HG03135 (cell line): ENCODE measurements at regions not wholly inside any gene's neighbourhood (a gene's known extent, or its start where the extent isn't known, plus 50 kb on each side); places are given as distances from the start of the nearest gene placed in this dataset.

Experiments used
- ATAC-seq: cut with Tn5 transposase; IDR thresholded peaks from one replicate; pipeline ENCODE4 v1.9.1; 2021; ENCODE audit warnings: mild to moderate bottlenecking, moderate library complexity; ENCODE audit not compliant: unreplicated experiment

- no peak for ATAC-seq
These were observed 85.3 kb upstream of the TP53I11 start for GRCh38 chr11:45036010-45036409.

- ATAC-seq = no peak
These were observed 86.0 kb upstream of the TP53I11 start for GRCh38 chr11:45036733-45037132.

DNA sequence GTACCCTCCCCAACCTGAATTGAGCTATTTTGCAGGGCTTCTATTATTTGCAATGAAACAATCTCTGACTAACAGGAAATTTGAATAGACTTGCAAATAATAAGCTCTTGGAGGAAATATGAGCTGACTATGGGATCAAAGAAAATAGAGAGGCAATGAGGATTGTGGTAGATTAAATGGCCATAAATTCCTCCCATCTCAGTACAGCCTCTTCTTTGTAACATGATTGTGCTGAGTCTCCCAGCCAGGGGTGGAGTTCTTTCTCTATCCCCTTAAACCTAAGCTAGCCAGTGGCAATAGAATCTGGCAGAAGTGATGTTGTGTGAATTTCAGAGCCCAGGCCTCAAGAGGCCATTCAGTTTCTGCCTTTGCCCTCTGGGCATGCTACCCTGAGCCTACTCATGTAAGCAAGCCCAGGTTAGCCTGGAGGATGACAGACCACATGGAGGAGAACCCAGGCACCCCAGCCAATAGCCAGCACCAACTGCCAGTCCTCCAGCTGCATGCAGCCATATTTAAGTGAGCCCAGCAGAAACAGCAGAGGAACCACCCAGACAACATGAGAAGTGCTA lies 86.8 kb upstream of the TP53I11 start:
- ATAC-seq = no peak

DNA sequence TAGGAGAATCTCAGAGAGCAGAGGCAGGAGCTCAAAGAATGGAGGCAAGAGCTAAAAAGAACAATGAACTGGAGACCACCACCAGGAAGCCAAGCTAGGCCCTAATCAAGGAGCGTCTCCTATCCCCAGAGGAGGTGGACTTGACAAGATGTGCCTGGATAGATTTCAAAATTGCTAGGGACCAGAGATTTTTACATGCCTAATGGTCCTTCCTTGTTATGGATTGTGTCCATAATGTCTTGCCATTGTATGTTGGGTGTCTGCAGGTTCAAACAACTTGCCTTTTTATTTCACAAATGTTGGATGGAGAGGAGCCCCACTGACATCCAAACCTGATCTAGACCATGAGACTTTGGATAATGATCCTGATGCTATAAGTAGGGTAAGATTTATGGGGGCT lies 88.2 kb upstream of the TP53I11 start:
- no peak for ATAC-seq

DNA sequence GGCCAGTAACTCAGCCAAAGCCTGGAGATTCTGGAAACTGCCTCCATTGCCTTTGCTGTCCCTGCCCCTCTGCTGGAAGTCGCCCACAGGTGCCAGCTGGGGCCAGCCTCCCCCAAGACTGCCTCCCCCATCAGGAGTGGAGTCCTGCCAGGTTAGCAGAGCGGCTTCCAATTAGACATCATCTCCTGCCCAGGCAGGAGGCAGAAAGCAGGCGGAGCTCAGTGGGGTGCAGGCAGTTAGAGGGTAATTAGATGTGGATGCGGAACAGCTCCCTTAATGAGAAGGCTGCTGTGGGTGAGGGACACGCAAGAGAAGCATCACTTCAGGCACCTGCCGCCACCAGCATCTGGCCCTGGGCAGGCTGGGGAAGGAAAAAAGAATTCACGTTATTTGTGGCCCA lies 90.9 kb upstream of the TP53I11 start:
- no peak for ATAC-seq

- ATAC-seq = no peak
These were observed 91.9 kb upstream of the TP53I11 start for GRCh38 chr11:45042560-45042959.

DNA sequence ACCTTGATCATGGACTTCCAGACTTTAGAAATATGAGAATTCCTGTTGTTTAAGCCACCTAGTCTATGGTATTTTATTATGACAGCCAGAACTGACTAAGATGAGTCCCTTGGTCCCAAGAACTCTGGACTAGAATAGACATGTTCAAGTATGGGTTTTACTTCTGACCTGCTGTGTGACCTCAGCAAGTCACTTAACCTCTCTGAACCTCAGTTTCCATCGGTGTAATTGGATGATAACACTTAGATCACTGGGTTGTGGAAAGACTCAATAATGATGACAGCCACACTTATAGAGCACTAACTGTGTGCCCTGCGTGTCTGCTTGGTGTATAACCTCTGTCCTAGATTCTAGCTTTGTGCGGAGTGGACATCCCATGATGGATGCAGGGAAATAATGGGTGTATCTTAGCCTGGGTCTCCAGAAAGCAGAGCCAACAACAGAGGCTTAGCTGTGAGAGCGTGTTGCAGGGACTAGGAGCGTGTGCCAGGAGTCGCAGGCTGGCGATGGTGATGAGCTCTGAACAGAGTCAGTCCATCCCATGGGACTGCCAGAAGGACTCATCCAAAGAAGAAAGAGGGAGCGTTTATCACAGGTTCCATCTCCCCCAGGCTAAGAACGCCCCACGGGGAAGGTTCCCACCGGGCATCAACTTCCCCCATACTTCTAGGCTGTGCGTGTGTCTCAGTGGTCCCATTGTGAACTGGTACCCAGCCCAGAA lies 93.2 kb upstream of the TP53I11 start:
- no peak for ATAC-seq

GRCh38 chr11:45045683-45046471 lies 95.2 kb upstream of the TP53I11 start:
- ATAC-seq = no peak

GRCh38 chr11:45048313-45048841 lies 97.7 kb upstream of the TP53I11 start:
- ATAC-seq = no peak

DNA sequence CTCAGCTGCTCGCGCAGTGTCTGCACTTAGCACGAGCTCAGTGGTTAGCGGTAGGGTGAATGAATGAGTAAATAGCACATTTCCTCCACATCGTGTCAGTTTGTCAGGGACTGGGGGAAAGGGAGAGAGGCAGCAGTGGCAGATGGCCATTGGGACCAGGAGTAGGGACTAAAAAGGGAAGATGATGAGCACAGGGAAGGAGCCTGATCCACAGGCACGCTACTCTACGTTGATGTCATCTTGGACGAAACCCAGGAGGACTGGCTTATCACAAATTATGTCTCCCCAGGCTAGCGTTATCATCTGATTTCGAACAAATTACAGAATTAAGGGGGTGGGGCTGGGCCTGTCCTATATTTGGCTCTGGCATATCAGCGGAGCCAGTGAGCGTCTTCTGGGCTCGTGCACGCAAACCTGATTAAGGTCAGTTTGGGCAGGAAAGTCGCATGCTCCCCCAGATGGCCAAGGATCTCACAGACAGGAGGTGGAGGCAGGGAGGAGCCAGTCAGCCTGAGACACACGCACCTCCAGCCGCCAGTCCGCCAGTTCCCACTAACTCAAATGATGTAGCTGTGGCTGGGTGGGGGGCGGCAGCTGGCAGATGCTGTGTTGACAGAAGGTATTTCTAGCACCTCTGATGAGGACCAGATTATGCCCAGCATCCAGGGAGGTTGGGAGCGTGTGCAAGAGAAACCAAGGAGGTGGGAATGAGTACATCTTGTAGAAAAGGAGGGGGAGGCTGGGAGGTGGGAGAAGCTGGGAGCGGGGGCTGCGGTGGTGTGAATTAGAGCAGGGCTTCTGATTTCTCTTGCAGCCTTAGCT lies 97.4 kb upstream of the PRDM11 start:
- ATAC-seq = no peak

GRCh38 chr11:45050111-45050510 lies 96.3 kb upstream of the PRDM11 start:
- ATAC-seq = no peak

GRCh38 chr11:45051621-45052020 lies 94.8 kb upstream of the PRDM11 start:
- ATAC-seq = no peak

- no peak for ATAC-seq
These were observed 94.1 kb upstream of the PRDM11 start for GRCh38 chr11:45052361-45052760.

GRCh38 chr11:45053736-45054446 lies 92.5 kb upstream of the PRDM11 start:
- ATAC-seq = no peak

DNA sequence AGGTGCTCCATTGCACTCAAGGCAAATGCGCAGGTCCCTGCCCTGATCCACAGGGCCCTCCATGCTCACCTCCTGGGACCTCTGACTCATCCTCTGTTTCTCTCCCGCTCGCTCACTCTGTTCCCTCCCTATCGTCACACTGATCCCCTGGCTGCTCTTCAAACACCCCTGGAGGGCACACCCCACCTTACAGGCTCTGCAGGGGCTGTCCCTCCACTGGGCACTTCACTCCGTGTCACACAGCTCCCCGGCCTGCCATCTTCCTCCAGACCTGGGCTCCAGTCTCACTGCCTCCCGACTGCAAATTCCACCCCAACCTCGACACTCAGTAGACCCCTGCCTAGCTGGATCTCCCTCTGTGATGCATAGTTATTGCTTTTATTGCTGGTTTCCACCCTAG lies 91.5 kb upstream of the PRDM11 start:
- ATAC-seq = no peak

DNA sequence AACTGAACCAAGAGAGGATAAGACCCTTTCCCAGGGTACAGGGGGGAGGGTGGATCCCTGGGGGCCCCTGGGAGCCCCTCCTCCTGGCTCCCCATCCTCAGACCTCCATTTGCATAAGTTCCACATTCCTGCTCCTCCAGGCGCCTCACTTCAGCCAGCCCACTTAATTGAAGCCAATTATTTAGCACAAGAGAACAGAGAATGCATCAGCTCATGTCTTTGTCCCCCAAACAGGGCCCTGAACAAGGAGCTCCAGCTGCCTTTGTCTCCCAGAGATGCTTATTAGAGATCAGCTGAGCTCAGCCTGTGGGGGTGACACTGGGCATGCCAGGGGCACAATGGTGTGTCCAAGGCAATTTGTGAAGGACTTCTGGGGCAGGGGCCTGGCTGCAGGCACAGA lies 89.9 kb upstream of the PRDM11 start:
- ATAC-seq = no peak

DNA sequence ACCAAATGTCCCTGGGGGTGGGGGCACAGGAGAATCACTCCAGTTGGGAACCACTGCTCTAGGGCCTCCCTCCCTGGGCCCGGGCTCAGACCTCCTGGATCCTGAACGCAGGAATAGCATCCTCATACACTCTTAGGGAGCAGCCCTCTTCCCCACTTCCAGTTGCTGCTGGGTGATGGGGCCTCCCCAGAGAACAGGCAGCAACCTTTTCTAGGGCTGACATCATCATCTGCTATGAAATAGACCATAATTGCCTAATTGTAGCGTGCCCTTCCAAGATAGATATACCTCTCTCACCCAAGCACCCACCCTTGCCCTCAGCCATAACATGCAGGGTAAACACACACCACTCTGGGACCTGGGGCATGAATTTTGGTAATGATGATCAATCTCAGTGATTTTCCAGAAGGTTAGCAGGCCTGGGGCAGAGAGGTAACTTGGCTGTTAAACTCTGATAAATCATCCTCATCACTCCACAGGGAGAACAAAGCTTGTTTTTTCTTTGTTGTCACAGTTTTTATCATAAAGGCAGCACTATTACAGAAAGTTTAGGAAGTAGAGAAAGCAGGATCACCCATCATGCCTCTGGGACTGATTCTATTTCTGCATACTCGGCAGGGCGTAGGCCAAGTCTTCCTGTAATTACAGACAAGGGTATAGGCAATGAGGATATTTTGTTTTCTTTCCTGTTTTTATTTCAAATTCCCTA lies 88.3 kb upstream of the PRDM11 start:
- no peak for ATAC-seq

DNA sequence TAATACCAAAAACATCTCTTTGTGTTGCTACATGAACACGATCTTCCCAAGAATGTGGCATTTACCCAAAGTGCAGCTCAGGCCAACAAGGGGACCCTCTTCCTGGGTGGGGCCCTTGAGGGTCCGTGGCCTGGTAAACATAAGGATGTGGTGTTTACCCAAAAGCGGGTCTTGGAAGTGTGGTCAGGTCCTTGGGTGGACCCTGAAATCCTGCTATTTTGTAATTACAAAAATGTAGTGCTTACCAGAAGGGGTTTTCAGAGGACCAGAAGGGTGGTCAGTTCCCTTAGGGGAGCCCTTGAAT lies 87.8 kb upstream of the PRDM11 start:
- no peak for ATAC-seq

- no peak for ATAC-seq
These were observed 85.7 kb upstream of the PRDM11 start for GRCh38 chr11:45060707-45061106.

- ATAC-seq = no peak
These were observed 84.8 kb upstream of the PRDM11 start for GRCh38 chr11:45061641-45062040.
